ENCODE measurements at regions not wholly inside any gene's neighbourhood (a gene's known extent, or its start where the extent isn't known, plus 50 kb on each side); places are given as distances from the start of the nearest gene placed in this dataset.

- no peak for TF ChIP-seq CTCF (conservative IDR thresholded peaks at IDR 0.05; ENCODE audit: low read depth in 2 of 2)
- no peak for TF ChIP-seq EZH2phosphoT487 (IDR thresholded peaks at IDR 0.05; ENCODE audit: unreplicated experiment)
- TF ChIP-seq EZH2 (IDR thresholded peaks at IDR 0.05; ENCODE audit: low read depth, unreplicated experiment): no peak
- no peak for TF ChIP-seq REST (IDR thresholded peaks at IDR 0.05; ENCODE audit: unreplicated experiment)
These were observed 268.6 kb downstream of the NDFIP2 start for GRCh38 chr13:79749566-79749965.

Measured in GM23338 (cell line).